DOHH2 (cell line): ENCODE measurements at regions not wholly inside any gene's neighbourhood (a gene's known extent, or its start where the extent isn't known, plus 50 kb on each side); places are given as distances from the start of the nearest gene placed in this dataset.

Experiments used
- H3F3A ChIP-seq: fragments of 200-600 bp; sonication (generic), shearing (Covaris generic); 2 replicates; pipeline ENCODE4 v1.6.0; 2016; ENCODE audit warnings: antibody characterized with exemption, mild to moderate bottlenecking; ENCODE audit not compliant: control insufficient read depth, insufficient read depth
- H3K27ac ChIP-seq: fragments of 200-600 bp; sonication (generic); 2 replicates; pipeline ENCODE4 v1.5.1; 2014; ENCODE audit warnings: low read depth, mild to moderate bottlenecking, low read length, moderate library complexity
- H3K27me3 ChIP-seq: fragments of 200-600 bp; sonication (generic); 2 replicates; pipeline ENCODE4 v1.6.1; 2014; ENCODE audit warnings: mild to moderate bottlenecking, low read length, mixed read lengths; ENCODE audit not compliant: control insufficient read depth
- H3K36me3 ChIP-seq: fragments of 200-600 bp; sonication (generic); 2 replicates; pipeline ENCODE4 v1.6.1; 2014; ENCODE audit warnings: mild to moderate bottlenecking, low read length, moderate library complexity, mixed read lengths; ENCODE audit not compliant: control insufficient read depth
- H3K4me1 ChIP-seq: fragments of 200-600 bp; sonication (generic); 2 replicates; pipeline ENCODE4 v1.6.1; 2014; ENCODE audit warnings: mild to moderate bottlenecking, low read length, mixed read lengths; ENCODE audit not compliant: control insufficient read depth
- H3K4me2 ChIP-seq: fragments of 200-600 bp; sonication (generic); 2 replicates; pipeline ENCODE4 v1.6.0; 2014; ENCODE audit warnings: mild to moderate bottlenecking, low read length, moderate library complexity
- H3K4me3 ChIP-seq: fragments of 200-600 bp; sonication (generic); 2 replicates; pipeline ENCODE4 v1.5.1; 2014; ENCODE audit warnings: mild to moderate bottlenecking, low read length, mixed read lengths
- H3K79me2 ChIP-seq: fragments of 200-600 bp; sonication (generic); 2 replicates; pipeline ENCODE4 v1.6.1; 2014; ENCODE audit warnings: mild to moderate bottlenecking, low read length, mixed read lengths; ENCODE audit not compliant: control insufficient read depth
- H3K9me2 ChIP-seq: fragments of 200-600 bp; sonication (generic); replicated peaks from 2 replicates; pipeline ENCODE4 v1.6.1; 2014; ENCODE audit warnings: mild to moderate bottlenecking, low read length, mixed read lengths; ENCODE audit not compliant: control insufficient read depth
- H3K9me3 ChIP-seq: fragments of 200-600 bp; sonication (generic); 2 replicates; pipeline ENCODE4 v1.6.1; 2014; ENCODE audit warnings: antibody characterized with exemption, low read length, mixed read lengths; ENCODE audit not compliant: control insufficient read depth, insufficient read depth
- H4K20me1 ChIP-seq: fragments of 200-600 bp; sonication (generic); 2 replicates; pipeline ENCODE4 v1.6.0; 2014; ENCODE audit warnings: low read depth, mild to moderate bottlenecking, antibody characterized with exemption, low read length, moderate library complexity; ENCODE audit not compliant: control insufficient read depth, insufficient read depth
- CTCF ChIP-seq: fragments of 200-600 bp; sonication (generic); IDR thresholded peaks from one replicate; pipeline ENCODE4 v1.5.1; 2014; ENCODE audit warnings: antibody characterized with exemption, mild to moderate bottlenecking, low read depth, low read length; ENCODE audit not compliant: poor library complexity, severe bottlenecking
- EZH2phosphoT487 ChIP-seq: fragments of 200-600 bp; sonication (generic); IDR thresholded peaks from 2 replicates; pipeline ENCODE4 v1.6.1; 2017; ENCODE audit warnings: borderline replicate concordance, mild to moderate bottlenecking, antibody characterized with exemption, low read length, moderate library complexity, mixed read lengths

DNA sequence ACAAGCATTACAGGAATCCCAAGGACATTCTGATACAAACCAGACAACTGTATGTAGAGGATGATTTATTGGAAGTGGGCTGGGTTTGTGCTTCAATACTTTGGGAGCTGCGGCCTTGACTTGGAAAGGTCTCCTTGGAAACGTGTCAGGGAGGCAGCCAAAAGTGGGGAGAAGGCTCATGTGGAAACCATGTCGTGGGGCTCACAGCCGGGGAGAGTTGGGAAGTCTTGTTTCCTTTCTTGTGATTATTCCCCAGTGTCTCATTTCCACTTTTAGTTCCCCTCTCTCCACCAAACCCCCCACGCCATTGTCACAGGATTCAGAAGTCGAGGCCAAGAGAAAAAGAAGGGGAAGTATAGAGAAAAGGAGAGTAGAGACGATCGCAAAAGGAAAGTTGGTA, 53.9 kb upstream of the SFMBT2 start:
- Histone ChIP-seq H3K9me3 (no peaks in the 10 kb centered on the region), H3K4me2 (no peak overlapping the region), H4K20me1 (no peaks in the 10 kb centered on the region), H3K27ac (no peak overlapping the region), H3K27me3 (no peaks in the 10 kb centered on the region), H3F3A (peaks cover 9% of the 10 kb centered on the region), H3K79me2 (peaks cover 6% of the 10 kb centered on the region; the same call in 1 of the 2 replicates), H3K4me3 (no peak overlapping the region), H3K9me2 (no peaks in the 10 kb centered on the region), H3K36me3 (no peaks in the 10 kb centered on the region), H3K4me1 (peaks cover 17% of the 10 kb centered on the region)
- TF ChIP-seq CTCF (no peak), EZH2phosphoT487 (no peak)
